ENCODE measurements at regions not wholly inside any gene's neighbourhood (a gene's known extent, or its start where the extent isn't known, plus 50 kb on each side); places are given as distances from the start of the nearest gene placed in this dataset.
A peak's percentile ranks its signal among the peaks of the same experiment; 100 is the strongest.

GRCh38 chr1:34460193-34460592, 283.5 kb downstream of the C1orf94 start:
- H3K9me2 ChIP-seq (ENCODE audit: insufficient read depth), result no peaks in the 10 kb centered on the region
- no peak overlapping the region for H3K4me3 ChIP-seq
- no peak overlapping the region for H3K4me2 ChIP-seq
- Mint-ChIP-seq H3K27me3 (ENCODE audit: insufficient read depth, low read depth, poor library complexity) (peaks cover 2% of the 10 kb centered on the region), H3K4me1 (no peaks in the 10 kb centered on the region), H3K9me3 (no peaks in the 10 kb centered on the region), H3K36me3 (ENCODE audit: low read depth) (no peaks in the 10 kb centered on the region; the same call in 2 of the 3 replicates), H3K4me3 (no peak overlapping the region), H3K27ac (no peak overlapping the region)
- no peaks in the 10 kb centered on the region for H4K20me1 ChIP-seq (replicated peaks; ENCODE audit: insufficient read depth)
- no peak overlapping the region for H3K27ac ChIP-seq (ENCODE audit: low read depth)
- H3F3A ChIP-seq (replicated peaks; ENCODE audit: low read depth), result no peaks in the 10 kb centered on the region
- H2AFZ ChIP-seq, result no peak overlapping the region
- peak; percentile 77 to 82 for TF ChIP-seq CTCF (conservative IDR thresholded peaks at IDR 0.05; ENCODE audit: low read depth in 2 of 2)
- TF ChIP-seq ETS1 (IDR thresholded peaks at IDR 0.05), result no peak
- H3K27me3 ChIP-seq (ENCODE audit: insufficient read depth), result no peaks in the 10 kb centered on the region
- H3K4me1 ChIP-seq (ENCODE audit: insufficient read depth), result no peaks in the 10 kb centered on the region
- H3K79me2 ChIP-seq (replicated peaks; ENCODE audit: insufficient read depth), result no peaks in the 10 kb centered on the region
- ATAC-seq (peak; percentile 78), DNase-seq (ENCODE audit: low spot score) (peak; percentile 79)
- no peaks in the 10 kb centered on the region for H3K36me3 ChIP-seq (ENCODE audit: insufficient read depth)

GRCh38 chr1:34470401-34470800, 284.4 kb upstream of the GJB5 start:
- Histone ChIP-seq H3K4me1 (ENCODE audit: insufficient read depth) (peaks cover 10% of the 10 kb centered on the region; the same call in 1 of the 2 replicates), H3K79me2 (replicated peaks; ENCODE audit: insufficient read depth) (no peaks in the 10 kb centered on the region), H3K27me3 (ENCODE audit: insufficient read depth) (no peaks in the 10 kb centered on the region), H3K4me2 (peak overlapping the region; percentile 11; the same call in 1 of the 2 replicates), H3K36me3 (ENCODE audit: insufficient read depth) (no peaks in the 10 kb centered on the region), H3K4me3 (no peak overlapping the region), H2AFZ (no peak overlapping the region), H4K20me1 (replicated peaks; ENCODE audit: insufficient read depth) (no peaks in the 10 kb centered on the region), H3K9me2 (ENCODE audit: insufficient read depth) (no peaks in the 10 kb centered on the region), H3K27ac (ENCODE audit: low read depth) (no peak overlapping the region), H3F3A (replicated peaks; ENCODE audit: low read depth) (no peaks in the 10 kb centered on the region)
- DNase-seq (ENCODE audit: low spot score) (no peak), ATAC-seq (peak; percentile 36; the same call in 1 of the 3 replicates)
- H3K27ac Mint-ChIP-seq, result no peak overlapping the region
- H3K4me1 Mint-ChIP-seq, result peaks cover 14% of the 10 kb centered on the region
- no peaks in the 10 kb centered on the region for H3K36me3 Mint-ChIP-seq (ENCODE audit: low read depth)
- no peak overlapping the region for H3K4me3 Mint-ChIP-seq
- H3K27me3 Mint-ChIP-seq (ENCODE audit: insufficient read depth, low read depth, poor library complexity), result peaks cover 2% of the 10 kb centered on the region
- H3K9me3 Mint-ChIP-seq, result no peaks in the 10 kb centered on the region
- TF ChIP-seq ZNF331 (CRISPR knock-in tag; IDR thresholded peaks at IDR 0.05; ENCODE audit: low read depth) (no peak), CREB1 (CRISPR knock-in tag; IDR thresholded peaks at IDR 0.05; ENCODE audit: low read depth) (no peak), CTCF (conservative IDR thresholded peaks at IDR 0.05; ENCODE audit: low read depth in 2 of 2) (no peak), JUNB (IDR thresholded peaks at IDR 0.05; ENCODE audit: unreplicated experiment) (no peak), ZNF462 (CRISPR knock-in tag; IDR thresholded peaks at IDR 0.05) (no peak), STAT1 (IDR thresholded peaks at IDR 0.05; ENCODE audit: unreplicated experiment) (no peak), ZNF114 (CRISPR knock-in tag; IDR thresholded peaks at IDR 0.05) (no peak)

Data from GM23338 (cell line).